HCT116 (cell line): ENCODE measurements at regions not wholly inside any gene's neighbourhood (a gene's known extent, or its start where the extent isn't known, plus 50 kb on each side); places are given as distances from the start of the nearest gene placed in this dataset.

Experiments
- CEBPB ChIP-seq: IDR thresholded peaks from 2 replicates; pipeline ENCODE4 v1.6.1; 2012; ENCODE audit warnings: low read depth
- CTCF ChIP-seq, 3 experiments: fragments of 200-600 bp in 1 of 3; sonication (generic) in 1 of 3; IDR thresholded peaks in 2 of 3; conservative IDR thresholded peaks in 1 of 3; 2 replicates each; pipeline ENCODE4 v1.5.1; 2012 to 2017; ENCODE audit warnings: low read depth in 2 of 3, low read length in 2 of 3, antibody characterized with exemption in 1 of 3, borderline replicate concordance in 1 of 3, control low read depth in 1 of 3, mild to moderate bottlenecking in 1 of 3, mixed read lengths in 1 of 3, mixed run types in 1 of 3, moderate library complexity in 1 of 3; ENCODE audit not compliant: insufficient read depth in 1 of 3
- EGR1 ChIP-seq: IDR thresholded peaks from 2 replicates; pipeline ENCODE4 v1.6.1; 2012; ENCODE audit warnings: low read depth
- ELF1 ChIP-seq: IDR thresholded peaks from 2 replicates; pipeline ENCODE4 v1.6.1; 2012; ENCODE audit warnings: low read depth, borderline replicate concordance
- EZH2 ChIP-seq: fragments of 200-600 bp; sonication (generic); IDR thresholded peaks from 2 replicates; pipeline ENCODE4 v1.6.1; 2017; ENCODE audit warnings: antibody characterized with exemption, mixed run types
- EZH2phosphoT487 ChIP-seq: fragments of 200-600 bp; IDR thresholded peaks from 2 replicates; pipeline ENCODE4 v1.6.1; 2018; ENCODE audit warnings: antibody characterized with exemption, borderline replicate concordance
- JUND ChIP-seq: IDR thresholded peaks from 2 replicates; pipeline ENCODE4 v1.6.1; 2012
- POLR2A ChIP-seq: IDR thresholded peaks from 2 replicates; pipeline ENCODE4 v1.7.0; 2011; ENCODE audit warnings: borderline replicate concordance; ENCODE audit not compliant: insufficient read depth, insufficient read length; ENCODE audit errors: extremely low read depth
- POLR2AphosphoS5 ChIP-seq: IDR thresholded peaks from 2 replicates; pipeline ENCODE4 v1.6.1; 2011; ENCODE audit warnings: mild to moderate bottlenecking, low read depth, low read length, moderate library complexity
- REST ChIP-seq: IDR thresholded peaks from 2 replicates; pipeline ENCODE4 v1.6.1; 2012; ENCODE audit warnings: low read depth
- SIN3A ChIP-seq: IDR thresholded peaks from 2 replicates; pipeline ENCODE4 v1.6.1; 2012; ENCODE audit warnings: low read depth
- SRF ChIP-seq: IDR thresholded peaks from 2 replicates; pipeline ENCODE4 v1.6.1; 2012; ENCODE audit warnings: low read depth
- ZFX ChIP-seq: fragments of 450-650 bp; IDR thresholded peaks from 2 replicates; pipeline ENCODE4 v1.6.1; 2017

GRCh38 chr18:33835419-33835818 is 257.4 kb downstream of the ASXL3 start:
- no peak for TF ChIP-seq JUND
- no peak for TF ChIP-seq SIN3A
- no peak for TF ChIP-seq CTCF (IDR thresholded peaks at IDR 0.05 in 2 of 3, conservative IDR thresholded peaks at IDR 0.05 in 1 of 3; ENCODE audit: borderline replicate concordance in 1 of 3, insufficient read depth in 1 of 3, low read depth in 2 of 3, low read length in 2 of 3)
- no peak for TF ChIP-seq ELF1
- TF ChIP-seq SRF: no peak
- TF ChIP-seq EZH2phosphoT487: no peak
- no peak for TF ChIP-seq ZFX
- no peak for TF ChIP-seq POLR2A
- no peak for TF ChIP-seq EZH2
- no peak for TF ChIP-seq POLR2AphosphoS5
- TF ChIP-seq EGR1: no peak
- TF ChIP-seq REST: no peak
- TF ChIP-seq CEBPB: no peak
